ENCODE measurements at regions not wholly inside any gene's neighbourhood (a gene's known extent, or its start where the extent isn't known, plus 50 kb on each side); places are given as distances from the start of the nearest gene placed in this dataset.

DNA sequence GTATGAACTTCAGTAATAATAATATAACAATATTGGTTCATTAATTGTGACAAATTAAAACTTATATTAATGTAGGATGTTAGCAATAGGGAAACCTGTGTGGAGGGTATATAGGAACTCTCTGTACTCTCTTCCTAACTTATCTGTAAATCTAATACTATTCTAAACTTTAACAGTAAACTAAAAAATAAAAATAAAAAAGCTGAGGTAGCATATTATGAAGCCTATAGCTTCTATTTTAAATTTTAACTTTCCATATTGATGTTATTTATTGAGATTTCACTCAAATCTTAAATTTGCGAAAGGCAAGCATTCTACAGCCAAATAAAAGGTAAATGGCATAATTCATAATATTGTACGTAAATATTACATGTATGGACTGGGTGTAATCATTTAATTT, 326.4 kb downstream of the MEI4 start:
- DNase-seq (ENCODE audit: low spot score), result no peak

- DNase-seq (ENCODE audit: low spot score), result no peak
Measured at GRCh38 chr6:77986380-77987034, 333.7 kb downstream of the MEI4 start.

DNA sequence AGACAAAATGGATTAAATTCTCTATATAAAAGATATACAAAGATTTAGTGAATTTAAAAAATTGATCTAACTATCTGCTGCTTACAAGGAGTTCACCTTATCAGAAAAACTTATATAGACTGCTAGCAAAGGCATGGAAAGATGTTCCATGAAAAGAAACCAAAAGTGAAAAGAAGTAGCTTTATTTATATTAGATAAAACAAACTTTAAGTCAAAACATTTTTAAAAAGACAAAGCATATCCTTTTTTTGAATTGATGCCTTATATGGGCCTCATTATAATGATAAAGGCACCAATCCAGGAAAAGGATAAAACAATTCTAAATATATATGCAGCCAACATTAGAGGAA, 334.2 kb downstream of the MEI4 start:
- DNase-seq (ENCODE audit: low spot score), result no peak

DNA sequence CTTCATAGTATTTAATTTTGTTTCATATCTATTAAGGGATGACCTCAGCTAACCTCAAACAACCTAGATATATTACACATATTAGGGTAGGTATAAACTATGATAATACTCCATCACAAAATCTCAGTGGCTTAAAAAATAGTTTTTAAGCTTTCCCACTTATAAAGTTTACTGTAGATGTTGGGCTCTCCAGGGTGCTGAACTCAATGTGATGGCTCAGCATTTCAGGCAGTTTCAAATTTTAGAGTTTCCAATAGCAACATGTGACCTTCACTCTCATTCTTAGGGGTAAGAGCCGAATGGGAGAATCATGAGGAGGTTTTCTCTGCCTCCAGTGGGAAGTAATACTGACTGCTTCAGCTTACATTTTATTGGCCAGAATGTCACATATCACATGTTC, 357.3 kb downstream of the MEI4 start:
- no peak for DNase-seq (ENCODE audit: low spot score)

DNA sequence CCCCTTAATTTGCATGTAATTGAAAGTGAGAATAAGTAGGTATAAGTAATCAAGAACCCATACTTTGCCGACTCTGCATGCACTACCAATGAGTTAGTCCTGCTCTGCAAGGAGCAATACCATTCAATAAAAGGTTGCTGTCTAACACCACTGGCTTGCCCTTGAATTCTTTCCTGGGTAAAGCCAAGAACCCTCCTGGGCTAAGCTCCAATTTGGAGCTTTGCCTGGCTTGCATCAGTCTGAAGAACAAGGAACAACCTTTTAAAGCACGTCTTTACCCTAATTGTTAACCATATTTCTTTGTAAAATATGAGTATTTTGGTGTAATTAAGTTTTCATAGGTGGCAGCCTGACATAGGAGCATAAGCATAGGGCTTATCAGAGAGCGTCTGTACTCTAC, 367.7 kb downstream of the MEI4 start:
- DNase-seq (ENCODE audit: low spot score), result no peak

GRCh38 chr6:78025502-78025901, 372.7 kb downstream of the MEI4 start:
- no peak for DNase-seq (ENCODE audit: low spot score)

DNA sequence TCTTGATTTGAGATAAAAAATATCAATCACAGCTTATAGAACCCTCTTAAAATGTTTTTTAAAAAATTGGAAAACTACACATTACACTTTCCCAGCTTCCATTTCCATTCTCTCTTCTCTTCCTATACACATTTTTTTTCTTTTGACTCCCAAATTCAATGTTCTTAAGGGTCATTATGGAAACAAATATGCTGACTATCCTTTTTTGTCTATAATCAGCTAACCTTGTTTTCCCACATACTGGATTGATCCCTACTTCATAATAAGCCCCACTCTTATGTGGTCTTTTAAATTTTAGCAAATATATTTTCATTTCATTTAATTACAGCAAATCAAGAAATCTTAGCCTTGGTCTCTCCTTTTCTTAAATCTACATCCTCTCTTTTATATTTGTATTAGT, 378.4 kb downstream of the MEI4 start:
- no peak for DNase-seq (ENCODE audit: low spot score)

- DNase-seq (ENCODE audit: low spot score), result no peak
Measured at GRCh38 chr6:78059171-78059570, 406.3 kb downstream of the MEI4 start.

- no peak for DNase-seq (ENCODE audit: low spot score)
Measured at GRCh38 chr6:78062993-78063392, 410.2 kb downstream of the MEI4 start.

GRCh38 chr6:78076371-78076770, 423.5 kb downstream of the MEI4 start:
- DNase-seq (ENCODE audit: low spot score), result no peak

DNA sequence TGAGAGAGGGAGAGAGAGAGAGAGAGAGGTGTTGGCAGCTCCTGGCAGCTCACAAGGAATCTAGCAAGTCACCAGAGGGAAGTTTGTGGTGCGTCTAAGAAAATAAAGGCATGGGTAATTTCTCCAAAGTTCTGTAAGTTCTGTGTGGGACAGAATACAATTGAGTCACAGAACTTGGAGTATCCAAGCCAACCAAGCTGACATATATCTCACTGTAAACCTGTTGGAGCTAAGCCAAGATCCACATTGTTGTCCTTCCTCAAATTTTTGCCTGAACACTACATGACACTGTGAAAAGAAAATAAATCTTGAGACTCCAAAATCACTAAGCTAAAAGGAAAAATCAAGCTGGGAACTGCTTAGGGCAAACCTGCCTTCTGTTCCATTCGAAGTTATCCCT, 436.7 kb downstream of the MEI4 start:
- DNase-seq (ENCODE audit: low spot score), result no peak

DNA sequence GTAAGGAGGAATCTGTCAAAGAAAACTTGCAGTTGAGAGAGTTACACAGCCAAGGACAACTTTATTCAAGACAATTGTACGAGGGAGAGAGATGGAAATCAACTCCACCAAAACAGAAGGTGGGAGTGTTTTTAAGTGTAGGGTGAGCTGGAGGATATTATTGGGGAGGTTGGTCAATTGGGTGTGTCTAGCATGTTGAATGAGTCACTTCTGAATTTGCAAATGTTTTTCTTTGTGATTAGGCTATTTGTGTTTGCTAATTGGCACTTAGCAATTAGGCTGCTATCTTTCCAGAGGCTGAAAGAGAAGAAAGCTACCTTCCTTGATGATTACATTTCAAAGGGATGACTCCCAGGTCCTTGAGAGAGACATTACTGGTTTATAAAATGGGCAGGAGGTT, 441.1 kb downstream of the MEI4 start:
- DNase-seq (ENCODE audit: low spot score), result no peak

DNA sequence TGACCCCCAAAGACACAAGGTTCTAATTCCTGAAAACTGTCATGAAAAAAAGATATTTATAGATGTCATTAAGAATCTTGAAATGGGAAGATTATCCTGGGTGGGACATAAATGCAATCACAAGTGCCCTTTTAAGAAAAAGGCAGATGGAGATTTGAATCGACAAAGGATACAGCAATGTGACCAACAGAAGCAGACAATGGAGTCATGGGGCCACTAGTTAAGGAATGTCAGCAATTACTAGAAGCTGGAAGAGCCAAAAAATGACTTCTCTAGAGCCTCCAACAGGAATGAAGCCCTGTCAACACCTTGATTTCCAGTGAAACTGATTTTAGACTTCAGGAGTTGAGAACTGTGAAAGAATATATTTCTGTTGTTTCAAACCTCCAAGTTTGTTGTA, 448.5 kb downstream of the MEI4 start:
- no peak for DNase-seq (ENCODE audit: low spot score)

DNA sequence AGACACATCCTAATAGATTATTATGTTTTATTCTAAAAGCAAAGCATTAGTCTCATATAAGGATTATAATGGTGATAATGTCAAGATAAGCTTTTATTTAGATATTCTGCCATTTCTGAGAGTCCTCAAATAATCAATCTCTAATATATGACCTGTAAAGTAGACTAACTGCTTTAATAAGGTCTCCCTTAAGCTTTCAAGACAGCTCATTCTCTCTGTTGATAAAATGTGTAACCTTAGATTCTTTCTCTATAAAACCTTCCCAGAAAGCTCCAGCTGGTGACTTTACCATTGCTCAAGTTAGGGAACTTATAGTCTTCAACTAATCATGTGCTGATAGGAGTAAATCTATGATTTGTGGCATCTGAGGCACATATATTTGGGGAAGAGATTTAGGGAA, 457.8 kb downstream of the MEI4 start:
- DNase-seq (ENCODE audit: low spot score), result no peak

DNA sequence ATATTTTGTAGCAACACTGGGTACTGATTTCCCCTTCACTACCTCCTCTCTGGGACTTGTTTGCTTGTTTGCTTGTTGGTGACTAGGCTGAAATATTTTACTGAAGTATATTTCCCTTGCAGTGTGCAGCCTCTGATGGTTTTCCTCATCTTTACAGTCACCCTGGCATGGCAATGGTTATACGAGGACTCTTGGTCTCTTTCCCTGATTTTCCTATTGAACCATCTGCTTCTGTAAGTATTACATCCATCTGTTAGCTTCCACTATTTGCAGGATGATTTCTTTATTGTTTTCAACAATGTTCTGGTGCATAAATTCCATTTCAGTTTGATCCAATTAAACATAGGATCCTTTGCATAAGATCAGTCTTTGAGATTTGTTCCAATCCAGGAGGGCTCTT, 465.1 kb downstream of the MEI4 start:
- no peak for DNase-seq (ENCODE audit: low spot score)

GRCh38 chr6:78131521-78131920, 478.7 kb downstream of the MEI4 start:
- no peak for DNase-seq (ENCODE audit: low spot score)

- DNase-seq (ENCODE audit: low spot score), result peak; percentile 5
Measured at GRCh38 chr6:78132671-78133410, 480.0 kb downstream of the MEI4 start.

DNA sequence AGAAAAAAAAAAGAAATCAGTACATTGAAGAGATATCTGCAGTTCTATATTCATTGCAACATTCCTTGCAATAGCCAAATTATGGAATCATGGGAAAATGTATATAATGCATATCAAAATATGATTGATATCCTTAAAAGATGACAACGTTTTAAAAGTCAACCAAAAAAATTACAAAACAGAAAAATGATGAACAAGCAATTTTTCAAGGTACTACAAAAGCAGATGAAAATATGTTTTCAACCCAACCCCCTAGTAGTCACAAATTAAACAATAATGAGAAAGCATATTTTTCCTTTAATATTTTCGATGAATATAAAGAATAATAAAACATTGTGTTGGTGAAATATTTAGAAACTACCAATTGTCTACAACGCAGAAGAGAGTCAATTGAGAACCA, 497.6 kb downstream of the MEI4 start:
- DNase-seq (ENCODE audit: low spot score), result no peak

GRCh38 chr6:78153976-78154375, 501.1 kb downstream of the MEI4 start:
- DNase-seq (ENCODE audit: low spot score), result no peak

- DNase-seq (ENCODE audit: low spot score), result no peak
Measured at GRCh38 chr6:78157606-78158005, 504.8 kb downstream of the MEI4 start.

DNA sequence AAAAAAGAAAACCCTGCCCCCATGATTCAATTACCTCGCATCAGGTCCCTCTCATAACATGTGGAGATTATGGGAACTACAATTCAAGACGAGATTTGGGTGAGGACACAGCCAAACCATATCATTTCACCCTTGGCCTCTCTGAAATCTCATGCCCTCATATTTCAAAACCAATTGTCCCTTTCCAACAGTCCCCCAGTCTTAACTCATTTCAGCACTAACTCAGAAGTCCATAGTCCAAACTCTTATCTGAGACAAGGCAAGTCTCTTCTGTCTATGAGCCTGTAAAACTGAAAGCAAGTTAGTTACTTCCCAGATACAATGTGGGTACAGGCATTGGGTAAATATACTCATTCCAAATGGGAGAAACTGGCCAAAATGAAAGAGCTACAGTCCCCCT, 536.1 kb downstream of the MEI4 start:
- no peak for DNase-seq (ENCODE audit: low spot score)

DNA sequence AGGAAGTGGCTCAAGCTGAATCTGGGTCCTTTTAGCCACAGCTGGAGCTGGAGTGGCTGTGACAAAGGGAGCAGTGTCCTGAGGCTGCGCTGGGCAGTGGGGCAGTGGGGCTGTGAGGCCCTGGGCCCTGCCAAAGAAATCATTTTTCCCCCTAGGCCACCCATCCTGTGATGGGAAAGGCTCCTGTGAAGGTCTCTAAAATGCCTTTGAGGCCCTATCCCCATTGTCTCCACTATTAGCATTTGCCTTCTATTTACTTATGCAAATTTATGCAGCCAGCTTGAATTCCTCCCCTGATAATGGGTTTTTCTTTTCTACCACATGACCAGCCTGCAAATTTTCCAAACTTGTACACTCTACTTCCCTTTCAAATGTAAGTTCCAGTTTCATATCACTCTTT, 539.2 kb downstream of the MEI4 start:
- DNase-seq (ENCODE audit: low spot score), result no peak

GRCh38 chr6:78199044-78199443, 546.2 kb downstream of the MEI4 start:
- DNase-seq (ENCODE audit: low spot score), result no peak

DNA sequence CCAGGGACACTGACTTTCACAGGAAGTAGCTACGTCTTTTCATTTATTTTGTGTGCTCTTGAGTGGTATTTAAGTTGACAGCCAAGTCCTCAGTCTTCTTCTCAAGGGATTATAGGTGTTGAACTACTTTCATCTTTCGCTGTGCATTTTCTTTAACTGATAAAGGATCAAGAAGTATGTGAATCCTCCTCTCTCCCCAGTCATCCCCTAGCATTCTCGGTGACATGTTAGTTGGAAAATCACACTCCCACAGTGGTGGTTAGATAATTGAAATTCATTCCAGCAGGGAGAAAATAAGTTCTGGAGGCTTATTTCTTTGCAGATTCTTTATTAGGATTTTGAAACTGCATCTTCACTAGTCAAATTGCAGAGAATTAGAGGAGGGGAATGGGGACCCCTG, 569.4 kb downstream of the MEI4 start:
- DNase-seq (ENCODE audit: low spot score), result no peak
